ENCODE measurements at regions not wholly inside any gene's neighbourhood (a gene's known extent, or its start where the extent isn't known, plus 50 kb on each side); places are given as distances from the start of the nearest gene placed in this dataset.
A peak's percentile ranks its signal among the peaks of the same experiment; 100 is the strongest.

GRCh38 chr3:74546426-74546825 lies 68.0 kb downstream of the CNTN3 start:
- Histone ChIP-seq H3K27me3 (no peaks in the 10 kb centered on the region), H3K9me3 (peaks cover 0 to 2% (median 0%) of the 10 kb centered on the region in 4 donors), H3K4me1 (no peaks in the 10 kb centered on the region), H3K4me3 (no peak overlapping the region), H3K36me3 (no peaks in the 10 kb centered on the region), H3K27ac (no peak overlapping the region)
- DNase-seq (no peak), ATAC-seq (ENCODE audit: low FRiP score in 2 of 2) (no peak)
- WGBS, 2 donors = 59 to 68% methylated on average over 4 of the region's 4 CpGs
- TF ChIP-seq CTCF (IDR thresholded peaks at IDR 0.05) (no peak), POLR2A (IDR thresholded peaks at IDR 0.05) (no peak), POLR2AphosphoS5 (IDR thresholded peaks at IDR 0.05) (no peak), EP300 (IDR thresholded peaks at IDR 0.05) (no peak)

- TF ChIP-seq POLR2A (IDR thresholded peaks at IDR 0.05) (no peak), CTCF (IDR thresholded peaks at IDR 0.05) (no peak), EP300 (IDR thresholded peaks at IDR 0.05) (no peak), POLR2AphosphoS5 (IDR thresholded peaks at IDR 0.05) (no peak)
- no peaks in the 10 kb centered on the region for H3K27me3 ChIP-seq
- WGBS, 2 donors = 89 to 90% methylated on average over 2 of the region's 2 CpGs
- no peaks in the 10 kb centered on the region for H3K36me3 ChIP-seq
- no peak overlapping the region for H3K4me3 ChIP-seq
- no peak for ATAC-seq (ENCODE audit: low FRiP score in 2 of 2)
- no peak for DNase-seq
- H3K9me3 ChIP-seq = no peaks in the 10 kb centered on the region
- H3K4me1 ChIP-seq = no peaks in the 10 kb centered on the region
- no peak overlapping the region for H3K27ac ChIP-seq
Observed at GRCh38 chr3:74542441-74542840, 72.0 kb downstream of the CNTN3 start.

GRCh38 chr3:74539876-74540275 lies 74.6 kb downstream of the CNTN3 start:
- no peak for TF ChIP-seq CTCF (IDR thresholded peaks at IDR 0.05)
- no peak for TF ChIP-seq EP300 (IDR thresholded peaks at IDR 0.05)
- TF ChIP-seq POLR2AphosphoS5 (IDR thresholded peaks at IDR 0.05) = no peak
- no peak for TF ChIP-seq POLR2A (IDR thresholded peaks at IDR 0.05)
- ATAC-seq (ENCODE audit: low FRiP score in 2 of 2) (no peak), DNase-seq (no peak)
- no peaks in the 10 kb centered on the region for H3K36me3 ChIP-seq
- H3K9me3 ChIP-seq = no peaks in the 10 kb centered on the region
- 54 to 66% methylated on average over 3 of the region's 3 CpGs for WGBS, 2 donors
- H3K27me3 ChIP-seq = no peaks in the 10 kb centered on the region
- no peaks in the 10 kb centered on the region for H3K4me1 ChIP-seq
- H3K4me3 ChIP-seq = no peak overlapping the region
- no peak overlapping the region for H3K27ac ChIP-seq

- no peaks in the 10 kb centered on the region for H3K36me3 ChIP-seq
- H3K27me3 ChIP-seq = no peaks in the 10 kb centered on the region
- DNase-seq (no peak), ATAC-seq (ENCODE audit: low FRiP score in 2 of 2) (no peak)
- no peak overlapping the region for H3K4me3 ChIP-seq
- WGBS, 2 donors = 27 to 45% methylated on average over 1 of the region's 1 CpG
- H3K27ac ChIP-seq = no peak overlapping the region
- TF ChIP-seq POLR2A (IDR thresholded peaks at IDR 0.05) = no peak
- no peaks in the 10 kb centered on the region for H3K4me1 ChIP-seq
- no peaks in the 10 kb centered on the region for H3K9me3 ChIP-seq
Observed at GRCh38 chr3:74538669-74539068, 75.8 kb downstream of the CNTN3 start.

- Histone ChIP-seq H3K36me3 (no peaks in the 10 kb centered on the region), H3K4me3 (no peak overlapping the region), H3K9me3 (no peaks in the 10 kb centered on the region), H3K27me3 (no peaks in the 10 kb centered on the region), H3K27ac (no peak overlapping the region), H3K4me1 (no peaks in the 10 kb centered on the region)
- 86 to 89% methylated on average over 2 of the region's 2 CpGs for WGBS, 2 donors
- TF ChIP-seq POLR2AphosphoS5 (IDR thresholded peaks at IDR 0.05) (no peak), EP300 (IDR thresholded peaks at IDR 0.05) (no peak)
- DNase-seq (no peak), ATAC-seq (ENCODE audit: low FRiP score in 2 of 2) (no peak)
Observed at GRCh38 chr3:74537857-74538256, 76.6 kb downstream of the CNTN3 start.

GRCh38 chr3:74537164-74537563 lies 77.3 kb downstream of the CNTN3 start:
- no peaks in the 10 kb centered on the region for H3K9me3 ChIP-seq
- ATAC-seq (ENCODE audit: low FRiP score in 2 of 2) = peak in 1 of 2 donors; percentile 57
- TF ChIP-seq CTCF (IDR thresholded peaks at IDR 0.05) = no peak
- no peak for TF ChIP-seq POLR2AphosphoS5 (IDR thresholded peaks at IDR 0.05)
- no peak for TF ChIP-seq EP300 (IDR thresholded peaks at IDR 0.05)
- no peak for TF ChIP-seq POLR2A (IDR thresholded peaks at IDR 0.05)
- 68 to 71% methylated on average over 4 of the region's 4 CpGs for WGBS, 2 donors
- no peaks in the 10 kb centered on the region for H3K36me3 ChIP-seq
- no peaks in the 10 kb centered on the region for H3K4me1 ChIP-seq
- no peaks in the 10 kb centered on the region for H3K27me3 ChIP-seq
- no peak overlapping the region for H3K27ac ChIP-seq
- no peak overlapping the region for H3K4me3 ChIP-seq
- DNase-seq = no peak

Measured in upper lobe of left lung (tissue), 6 donors.